GM13977 (cell line): ENCODE measurements at regions not wholly inside any gene's neighbourhood (a gene's known extent, or its start where the extent isn't known, plus 50 kb on each side); places are given as distances from the start of the nearest gene placed in this dataset.

ENCODE experiments used
- DNase-seq: peaks from one replicate; pipeline ENCODE4 v3.0.0; 2012; ENCODE audit warnings: low spot score
- in situ Hi-C: fragments of 300-500 bp; cut with MboI; formaldehyde crosslinking; loops from one replicate; pipeline ENCODE4 v1.12.0; 2022; ENCODE audit warnings: low sequenced_read_pairs, low pct_unique_long_range_greater_than_20kb, mixed read lengths, inconsistent platforms; ENCODE audit not compliant: unreplicated experiment
- TF ChIP-seq, protein P1 (sequence below): IDR thresholded peaks from 2 replicates; pipeline ENCODE4 v1.5.1; 2012; ENCODE audit warnings: mild to moderate bottlenecking, control low read depth; ENCODE audit not compliant: insufficient read depth; ENCODE audit errors: extremely low read depth, missing control alignments

DNA sequence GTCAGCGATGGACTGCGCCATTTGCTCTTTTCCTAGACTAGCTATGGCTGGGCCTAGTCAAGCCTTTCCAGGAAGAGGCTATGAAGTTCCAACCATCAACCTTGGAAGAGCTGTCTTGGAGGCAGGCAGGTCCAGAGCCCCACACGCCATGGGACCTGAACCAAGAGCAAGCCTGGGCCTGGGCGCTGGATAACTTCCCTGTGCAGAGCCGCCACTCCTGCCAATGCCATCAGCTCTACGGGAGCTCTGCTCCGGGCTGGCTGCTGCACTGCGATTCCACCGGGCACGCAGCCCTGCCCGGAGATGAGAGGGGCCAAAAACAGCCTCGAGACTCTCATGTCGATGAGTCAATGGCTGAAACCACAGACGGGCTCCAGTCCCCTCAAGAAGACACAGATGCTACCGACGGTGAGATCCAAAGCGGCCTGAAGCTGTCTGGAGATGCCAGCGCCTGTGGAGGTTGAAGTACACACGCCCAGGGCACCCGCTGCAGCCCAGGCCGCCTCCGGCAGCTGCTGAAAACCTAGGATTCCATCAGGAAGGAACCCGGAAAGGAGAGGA, 103.7 kb upstream of the SELENOP start:
- TF ChIP-seq, protein P1, sequence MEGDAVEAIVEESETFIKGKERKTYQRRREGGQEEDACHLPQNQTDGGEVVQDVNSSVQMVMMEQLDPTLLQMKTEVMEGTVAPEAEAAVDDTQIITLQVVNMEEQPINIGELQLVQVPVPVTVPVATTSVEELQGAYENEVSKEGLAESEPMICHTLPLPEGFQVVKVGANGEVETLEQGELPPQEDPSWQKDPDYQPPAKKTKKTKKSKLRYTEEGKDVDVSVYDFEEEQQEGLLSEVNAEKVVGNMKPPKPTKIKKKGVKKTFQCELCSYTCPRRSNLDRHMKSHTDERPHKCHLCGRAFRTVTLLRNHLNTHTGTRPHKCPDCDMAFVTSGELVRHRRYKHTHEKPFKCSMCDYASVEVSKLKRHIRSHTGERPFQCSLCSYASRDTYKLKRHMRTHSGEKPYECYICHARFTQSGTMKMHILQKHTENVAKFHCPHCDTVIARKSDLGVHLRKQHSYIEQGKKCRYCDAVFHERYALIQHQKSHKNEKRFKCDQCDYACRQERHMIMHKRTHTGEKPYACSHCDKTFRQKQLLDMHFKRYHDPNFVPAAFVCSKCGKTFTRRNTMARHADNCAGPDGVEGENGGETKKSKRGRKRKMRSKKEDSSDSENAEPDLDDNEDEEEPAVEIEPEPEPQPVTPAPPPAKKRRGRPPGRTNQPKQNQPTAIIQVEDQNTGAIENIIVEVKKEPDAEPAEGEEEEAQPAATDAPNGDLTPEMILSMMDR, result no peak
- DNase-seq, result no peak
- in situ Hi-C loops, result no loop called here

DNA sequence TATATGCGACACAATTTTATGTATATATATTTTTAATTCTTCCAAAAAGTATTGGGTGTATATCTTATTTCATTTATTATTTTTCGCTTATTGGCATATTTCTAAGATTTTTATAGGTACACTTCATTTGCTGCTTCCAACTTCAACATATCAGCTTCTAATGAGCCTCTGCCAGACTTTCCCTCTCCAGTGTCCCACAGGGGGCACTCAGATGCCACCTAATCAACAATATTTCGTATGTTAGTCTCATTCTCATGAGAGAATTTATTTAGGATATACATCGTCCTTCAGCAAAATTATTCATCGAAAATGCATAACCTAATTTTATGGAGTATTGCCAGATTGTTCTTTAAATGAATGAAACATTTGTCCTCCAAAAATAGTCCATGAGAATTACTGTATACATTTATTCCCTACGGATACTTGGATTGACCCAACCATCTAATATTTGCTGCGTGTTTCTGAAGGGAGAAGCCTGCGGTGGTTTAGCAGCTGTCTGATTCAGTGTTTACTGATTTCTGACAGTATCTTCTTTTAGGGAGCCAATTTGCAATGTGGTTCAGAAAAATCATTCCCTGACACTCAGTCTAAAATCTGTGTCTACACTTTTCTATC, 100.6 kb upstream of the SELENOP start:
- in situ Hi-C loops, result no loop called here
- DNase-seq, result no peak
- TF ChIP-seq, protein P1, result peak; percentile 38

DNA sequence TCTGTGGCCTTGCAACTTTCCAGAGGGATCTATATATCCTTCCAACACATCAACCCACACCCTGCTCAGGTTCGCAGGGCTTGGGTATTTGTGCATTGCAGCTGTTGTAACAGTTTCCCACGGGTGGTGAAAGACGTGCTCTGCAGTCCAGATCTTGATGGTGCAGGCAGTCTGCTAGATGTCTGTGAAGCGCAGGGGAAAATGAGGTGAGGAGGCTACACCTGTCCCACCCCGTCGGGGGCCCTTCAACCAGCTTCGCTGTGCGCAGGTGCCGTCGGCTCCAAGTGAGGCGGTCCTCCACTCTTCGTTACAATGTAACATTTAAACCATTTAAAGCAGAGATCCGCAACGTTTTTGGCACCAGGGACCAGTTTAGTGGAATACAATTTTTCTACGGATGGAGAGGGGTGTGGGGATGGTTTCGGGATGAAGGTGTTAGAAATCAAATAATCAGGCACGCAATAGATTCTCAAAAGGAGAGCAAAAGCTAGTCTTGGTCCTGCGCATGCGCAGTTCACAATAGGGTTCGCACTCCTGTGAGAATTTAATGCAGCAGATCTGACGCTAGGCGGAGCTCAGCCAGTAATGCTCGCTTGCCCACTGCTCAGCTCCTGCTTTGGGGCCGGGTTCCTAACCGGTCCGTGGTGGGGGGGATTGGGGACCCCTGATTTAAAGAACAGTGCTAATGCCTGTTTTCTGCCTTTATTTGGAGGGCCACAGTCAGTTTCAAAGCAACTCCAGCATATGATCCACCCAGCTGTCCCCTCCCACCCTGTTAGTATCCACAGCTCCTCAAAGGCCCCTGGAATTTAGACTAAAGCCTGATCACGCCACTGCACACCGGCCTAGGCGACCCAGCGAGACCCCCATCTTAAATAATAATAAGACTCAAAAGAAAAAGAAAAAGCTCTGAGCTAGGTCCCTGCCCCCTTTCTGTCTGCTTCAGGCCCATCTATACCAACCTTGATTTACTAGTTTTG, 97.1 kb upstream of the SELENOP start:
- TF ChIP-seq, protein P1, result peak; percentile 93
- in situ Hi-C loops, result no loop called here
- peak; percentile 87 for DNase-seq

DNA sequence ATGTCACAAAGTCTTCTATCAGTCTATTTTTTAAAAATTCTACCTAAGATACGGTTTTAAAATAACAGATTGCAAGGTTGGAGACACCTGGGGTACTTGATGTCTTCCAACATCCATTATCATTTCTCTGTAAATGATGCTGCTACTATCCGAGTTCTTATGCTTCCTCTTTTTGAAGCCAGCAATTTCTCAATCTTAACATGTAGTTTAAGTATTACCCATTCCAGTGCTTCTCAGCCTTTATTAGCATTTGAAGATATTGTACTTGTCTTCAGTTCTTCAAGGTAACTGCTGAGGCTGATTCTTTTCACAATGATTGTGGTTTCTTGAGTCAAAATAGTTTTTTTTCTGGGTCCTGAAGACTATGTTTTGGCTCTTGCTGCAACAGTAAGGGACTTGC, 96.4 kb upstream of the SELENOP start:
- DNase-seq, result no peak
- TF ChIP-seq, protein P1, result no peak
- in situ Hi-C loops, result no loop called here

DNA sequence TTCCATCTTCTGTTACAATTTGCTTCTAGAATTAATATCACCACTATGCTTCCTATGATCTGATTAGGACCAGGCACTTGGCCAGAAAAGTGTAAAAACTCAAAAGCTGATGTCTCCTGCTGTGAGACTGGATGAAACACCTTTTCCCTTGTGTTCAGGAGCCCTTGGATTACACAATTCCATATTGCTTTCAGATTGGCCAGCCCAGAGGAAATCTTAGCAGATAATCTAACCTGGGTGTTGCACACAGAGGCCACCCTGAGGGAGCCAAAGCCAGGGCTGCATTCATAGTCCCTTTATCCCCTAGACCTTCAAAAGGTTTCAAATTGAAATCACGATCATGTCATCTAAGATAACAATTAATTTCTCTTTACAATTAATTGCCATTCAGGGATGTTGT, 94.1 kb upstream of the SELENOP start:
- DNase-seq, result no peak
- TF ChIP-seq, protein P1, result no peak
- in situ Hi-C loops, result no loop called here

DNA sequence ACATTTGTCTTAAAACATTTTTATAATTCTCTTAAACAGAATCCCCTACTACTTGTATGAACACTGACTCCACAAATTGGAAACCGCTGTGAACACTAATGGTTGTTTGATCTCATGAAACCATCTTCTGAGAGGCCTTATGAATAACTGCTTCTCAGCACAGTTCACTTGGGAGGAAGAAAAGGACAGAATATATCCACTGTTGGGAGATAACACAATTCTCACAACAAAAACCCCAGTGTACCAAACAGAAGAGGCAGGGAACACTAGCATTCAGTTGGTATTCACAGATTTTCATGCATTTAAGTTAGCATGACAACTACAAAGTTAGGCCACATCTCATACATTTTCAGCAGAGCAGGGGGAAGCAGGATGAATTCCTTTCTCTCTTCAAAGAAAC, 89.0 kb upstream of the SELENOP start:
- TF ChIP-seq, protein P1, result no peak
- DNase-seq, result no peak
- in situ Hi-C loops, result no loop called here
